Heart right ventricle (tissue), 16 donors: ENCODE measurements at regions not wholly inside any gene's neighbourhood (a gene's known extent, or its start where the extent isn't known, plus 50 kb on each side); places are given as distances from the start of the nearest gene placed in this dataset.

ENCODE experiments used
- ATAC-seq, 8 donors: fragments of 200-7000 bp; cut with Tn5 transposase; one replicate each; pipeline ENCODE4 v1.9.1; 2020; ENCODE audit warnings: mild to moderate bottlenecking in 8 of 8, moderate library complexity in 8 of 8, moderate number of reproducible peaks in 1 of 8
- DNase-seq, 2 donors: peaks; one replicate each; pipeline ENCODE4 v3.0.0-alpha.2; 2020
- H3K27ac ChIP-seq, 10 donors: fragments of 200-600 bp; sonication (generic) in 2 of 10; one replicate each; pipeline versions ENCODE4 v1.5.0 to v1.8.0; 2020 to 2022; ENCODE audit warnings: mild to moderate bottlenecking in 3 of 10
- H3K27me3 ChIP-seq, 7 donors: fragments of 200-600 bp; one replicate each; pipeline ENCODE4 v1.8.0; 2021 to 2022; ENCODE audit warnings: mild to moderate bottlenecking in 2 of 7
- H3K36me3 ChIP-seq, 9 donors: fragments of 200-600 bp; sonication (generic) in 1 of 9; one replicate each; pipeline versions ENCODE4 v1.5.0 to v1.8.0; 2020 to 2022; ENCODE audit warnings: mild to moderate bottlenecking in 2 of 9
- H3K4me1 ChIP-seq, 9 donors: fragments of 200-600 bp; sonication (generic) in 1 of 9; one replicate each; pipeline versions ENCODE4 v1.5.0 to v1.8.0; 2020 to 2022; ENCODE audit warnings: mild to moderate bottlenecking in 4 of 9
- H3K4me3 ChIP-seq, 10 donors: fragments of 200-600 bp; sonication (generic) in 2 of 10; one replicate each; pipeline versions ENCODE4 v1.5.0 to v1.8.0; 2020 to 2022; ENCODE audit warnings: mild to moderate bottlenecking in 7 of 10, moderate library complexity in 2 of 10
- H3K9me3 ChIP-seq, 11 donors: fragments of 200-600 bp in 10 of 11; sonication (generic) in 2 of 11; one replicate each; pipeline versions ENCODE4 v1.5.0 to v1.8.0; 2013 to 2022; ENCODE audit warnings: mild to moderate bottlenecking in 2 of 11, control low read depth in 1 of 11, moderate library complexity in 1 of 11
- CTCF ChIP-seq, 9 donors: fragments of 200-600 bp; sonication (generic) in 2 of 9; IDR thresholded peaks; one replicate each; pipeline versions ENCODE4 v1.5.0 to v1.8.0; 2021 to 2022; ENCODE audit warnings: antibody characterized with exemption in 9 of 9, mild to moderate bottlenecking in 5 of 9, moderate library complexity in 1 of 9
- WGBS, 2 donors: extraction: QIAGEN DNeasy Blood & Tissue Kit; methylation state at CpG; one replicate each; pipeline ENCODE4 v1.1.7; 2013; ENCODE audit warnings: inconsistent platforms in 1 of 2; 5-methylcytosine and 5-hydroxymethylcytosine counted together
- intact Hi-C, 10 donors: fragments of 100-400 bp; cut with DNase I; formaldehyde crosslinking; loops; one replicate each; pipeline versions ENCODE4 v1.11.1 to v1.14.2; 2022
- donor health status: Arrhythmogenic right ventricular cardiomyopathy.
- donor health status: ischemic (EF 13 %, LVEDD 7.1; RV severe dilation, severe dysfunction).
- donor health status: healthy with polysubstance abuse.
- donor health status: DM: no; HTN: yes; CAD: no.
- donor health status: DM: no; HTN: no; CAD: no.
- donor health status: ischemic (EF 25% LVEDD 6.9; RV normal size, moderate dysfunction).
- donor health status: ischemic (EF 25% LVEDD 5.7; RV mildly dilated, moderate dysfunction).
- donor health status: healthy.
- donor health status: DM: yes; HTN: yes; CAD: no.
- donor health status: Ischemic cardiomyopathy.
- donor health status: ischemic (EF 35%, LVEDD 5.7; RV mildly dilated, moderate dysfunction).
- donor health status: nonischemic (EF 11% LVEDD 7.7; RV severe dilation, severe dysfunction).
- donor health status: DM: yes; HTN: yes; CAD: no.
- donor health status: PGD.
- donor health status: ischemic (EF 29% LVEDD 5.4; RV normal size, mild dysfunction).
- donor health status: nonischemic (EF 23%, LVEDD 6.1; RV moderate dilation, normal function).

GRCh38 chr17:62884781-62885180, 76.7 kb upstream of the MARCHF10 start:
- DNase-seq = no peak
- ATAC-seq = no peak
- no peaks in the 10 kb centered on the region for H3K27me3 ChIP-seq
- H3K27ac ChIP-seq = no peak overlapping the region
- no peak overlapping the region for H3K4me3 ChIP-seq
- TF ChIP-seq CTCF (IDR thresholded peaks at IDR 0.05) = no peak
- intact Hi-C loops = no loop called here
- H3K9me3 ChIP-seq = peaks cover 0 to 8% (median 0%) of the 10 kb centered on the region in 11 donors
- H3K4me1 ChIP-seq = peaks cover 0 to 12% (median 0%) of the 10 kb centered on the region in 9 donors
- 89 to 92% methylated on average over 5 of the region's 5 CpGs for WGBS, 2 donors
- H3K36me3 ChIP-seq = no peaks in the 10 kb centered on the region

DNA sequence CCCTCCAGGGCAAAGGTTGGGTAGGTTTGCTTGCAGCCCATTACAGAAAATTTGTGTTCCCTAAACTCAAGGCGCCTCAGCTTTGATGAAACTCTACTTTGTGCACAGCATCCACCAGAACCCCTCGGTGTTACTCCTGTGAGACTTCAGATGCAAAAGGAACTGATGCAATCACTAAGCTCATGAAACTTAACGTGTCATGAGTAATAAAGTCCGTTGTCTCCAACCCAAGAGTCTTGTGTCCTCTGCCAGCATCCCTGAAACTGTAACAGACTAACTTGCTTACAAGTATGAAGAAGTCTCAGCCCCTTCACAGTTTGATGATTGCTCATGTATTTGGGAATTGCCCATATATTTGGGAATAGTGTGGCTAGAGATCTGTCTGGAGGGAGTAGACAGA, 74.8 kb upstream of the MARCHF10 start:
- no peaks in the 10 kb centered on the region for H3K36me3 ChIP-seq
- no peaks in the 10 kb centered on the region for H3K27me3 ChIP-seq
- DNase-seq (no peak), ATAC-seq (no peak)
- no peaks in the 10 kb centered on the region for H3K9me3 ChIP-seq
- 76 to 80% methylated on average over 4 of the region's 4 CpGs for WGBS, 2 donors
- peaks cover 0 to 12% (median 0%) of the 10 kb centered on the region in 9 donors for H3K4me1 ChIP-seq
- intact Hi-C loops = no loop called here
- no peak overlapping the region for H3K27ac ChIP-seq
- no peak for TF ChIP-seq CTCF (IDR thresholded peaks at IDR 0.05)
- no peak overlapping the region for H3K4me3 ChIP-seq

GRCh38 chr17:62882284-62882683, 74.2 kb upstream of the MARCHF10 start:
- no peak overlapping the region for H3K4me3 ChIP-seq
- H3K4me1 ChIP-seq = peaks cover 0 to 12% (median 0%) of the 10 kb centered on the region in 9 donors
- no peaks in the 10 kb centered on the region for H3K36me3 ChIP-seq
- intact Hi-C loops = no loop called here
- H3K9me3 ChIP-seq = no peaks in the 10 kb centered on the region
- ATAC-seq (no peak), DNase-seq (no peak)
- WGBS, 2 donors = 72 to 76% methylated on average over 7 of the region's 7 CpGs
- H3K27ac ChIP-seq = no peak overlapping the region
- TF ChIP-seq CTCF (IDR thresholded peaks at IDR 0.05) = no peak
- H3K27me3 ChIP-seq = no peaks in the 10 kb centered on the region

DNA sequence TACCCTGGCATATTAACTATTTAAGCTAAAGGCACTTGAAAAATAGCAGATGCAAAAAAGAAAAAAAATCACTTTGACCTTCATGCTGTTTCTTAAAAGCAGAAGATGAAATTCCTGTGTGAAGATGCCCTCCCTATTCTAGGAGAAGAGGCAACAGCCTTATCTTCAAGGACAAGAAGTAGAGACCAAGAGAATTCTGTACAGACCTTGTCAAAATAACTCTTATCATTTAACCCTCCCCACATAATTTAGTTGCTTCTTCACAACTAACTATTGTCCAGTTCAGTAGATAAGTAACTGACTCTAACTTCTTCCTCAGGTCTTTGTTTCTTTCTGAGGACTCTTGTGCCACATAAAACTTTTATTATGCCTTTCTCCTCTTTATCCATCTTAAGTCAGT, 72.0 kb upstream of the MARCHF10 start:
- ATAC-seq = no peak
- intact Hi-C loops = no loop called here
- no peak for DNase-seq
- Histone ChIP-seq H3K27ac (no peak overlapping the region), H3K4me3 (no peak overlapping the region), H3K9me3 (no peaks in the 10 kb centered on the region), H3K36me3 (no peaks in the 10 kb centered on the region), H3K27me3 (peaks cover 0 to 2% (median 0%) of the 10 kb centered on the region in 7 donors), H3K4me1 (peaks cover 0 to 8% (median 0%) of the 10 kb centered on the region in 9 donors)
- TF ChIP-seq CTCF (IDR thresholded peaks at IDR 0.05) = no peak
